GM19099 (cell line): ENCODE measurements at regions not wholly inside any gene's neighbourhood (a gene's known extent, or its start where the extent isn't known, plus 50 kb on each side); places are given as distances from the start of the nearest gene placed in this dataset.

Source experiments
- POLR2A ChIP-seq: IDR thresholded peaks from 3 replicates; pipeline ENCODE4 v1.6.1; 2011; ENCODE audit warnings: low read depth; ENCODE audit not compliant: insufficient read length; ENCODE audit errors: extremely low read depth

DNA sequence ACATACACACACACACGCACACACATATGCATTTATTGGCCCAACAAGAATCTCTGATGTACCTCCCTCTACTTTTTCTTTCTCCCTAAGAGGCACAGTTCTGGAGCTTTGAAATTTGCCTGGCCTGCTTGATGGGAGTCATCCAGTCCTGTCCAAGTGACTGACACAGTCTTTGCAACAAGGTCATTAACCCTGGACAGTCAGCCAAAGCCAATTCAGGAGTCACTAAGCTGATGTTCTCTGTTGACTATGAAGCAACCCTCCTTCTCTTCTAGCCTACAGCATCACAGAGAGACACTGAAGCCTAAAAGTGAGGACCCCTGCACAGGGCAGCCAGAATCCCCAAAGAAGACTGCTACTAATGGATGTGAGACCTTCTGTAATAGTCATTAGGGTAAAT is 123.1 kb downstream of the HHIPL2 start:
- no peak for TF ChIP-seq POLR2A

DNA sequence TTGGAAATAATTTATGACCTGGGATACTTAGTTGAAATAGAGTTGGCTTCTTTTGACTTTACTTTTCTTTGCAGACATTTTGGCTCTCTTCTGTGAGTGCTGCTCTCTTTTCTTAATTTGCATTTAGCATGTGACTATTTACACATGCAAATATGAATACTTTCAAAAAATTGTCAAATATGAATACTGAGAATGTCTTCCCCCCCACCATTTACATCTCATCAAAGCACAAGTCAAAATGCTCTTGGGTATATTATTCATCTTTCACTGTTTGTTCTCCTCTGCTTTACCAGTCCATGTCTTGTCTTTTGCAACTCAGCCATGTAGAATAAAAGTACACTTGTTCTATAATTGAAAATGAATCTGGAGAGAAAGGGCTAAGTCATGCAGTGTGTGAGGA is 126.5 kb downstream of the HHIPL2 start:
- no peak for TF ChIP-seq POLR2A

GRCh38 chr1:222420633-222421032 is 127.3 kb downstream of the HHIPL2 start:
- TF ChIP-seq POLR2A, result no peak

GRCh38 chr1:222418654-222419053 is 129.2 kb downstream of the HHIPL2 start:
- TF ChIP-seq POLR2A, result no peak

GRCh38 chr1:222417264-222417663 is 130.6 kb downstream of the HHIPL2 start:
- no peak for TF ChIP-seq POLR2A

DNA sequence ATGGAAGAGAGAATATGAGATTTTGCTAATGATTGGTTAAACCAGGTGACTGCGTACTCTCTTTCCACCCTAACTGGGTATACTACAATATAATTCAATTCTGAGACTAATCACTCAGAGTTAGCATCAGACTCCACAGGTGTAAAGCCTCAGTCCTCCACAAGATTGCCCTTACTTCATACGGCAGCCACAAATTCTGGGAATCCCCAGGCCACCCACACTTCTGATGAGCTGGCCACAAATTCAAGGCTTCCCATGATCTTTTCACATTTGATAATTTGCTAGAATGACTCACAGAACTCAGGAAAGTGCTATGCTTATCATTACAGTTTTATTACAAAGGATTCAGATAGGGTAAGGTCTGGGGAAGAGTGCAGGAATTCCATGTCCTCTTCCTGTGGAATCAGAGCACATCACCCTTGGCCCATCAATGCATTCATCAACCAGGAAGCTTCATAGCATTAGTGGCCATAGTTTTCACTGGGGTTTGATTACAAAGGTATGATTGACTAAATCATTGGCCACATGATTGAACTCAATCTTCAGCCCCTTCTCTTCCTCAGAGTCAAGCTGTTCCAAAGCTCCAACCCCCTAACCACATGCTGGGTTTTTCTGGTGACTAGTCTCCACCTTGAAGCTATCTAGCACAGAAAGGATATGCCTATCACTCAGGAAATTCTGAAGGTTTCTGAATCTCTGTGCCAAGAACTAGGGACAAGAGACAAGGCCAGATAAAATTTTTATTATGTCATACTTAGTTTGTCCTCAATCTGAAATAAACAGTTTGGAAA is 131.7 kb downstream of the HHIPL2 start:
- no peak for TF ChIP-seq POLR2A

- TF ChIP-seq POLR2A, result no peak
Observed at GRCh38 chr1:222415441-222415840, 132.5 kb downstream of the HHIPL2 start.

DNA sequence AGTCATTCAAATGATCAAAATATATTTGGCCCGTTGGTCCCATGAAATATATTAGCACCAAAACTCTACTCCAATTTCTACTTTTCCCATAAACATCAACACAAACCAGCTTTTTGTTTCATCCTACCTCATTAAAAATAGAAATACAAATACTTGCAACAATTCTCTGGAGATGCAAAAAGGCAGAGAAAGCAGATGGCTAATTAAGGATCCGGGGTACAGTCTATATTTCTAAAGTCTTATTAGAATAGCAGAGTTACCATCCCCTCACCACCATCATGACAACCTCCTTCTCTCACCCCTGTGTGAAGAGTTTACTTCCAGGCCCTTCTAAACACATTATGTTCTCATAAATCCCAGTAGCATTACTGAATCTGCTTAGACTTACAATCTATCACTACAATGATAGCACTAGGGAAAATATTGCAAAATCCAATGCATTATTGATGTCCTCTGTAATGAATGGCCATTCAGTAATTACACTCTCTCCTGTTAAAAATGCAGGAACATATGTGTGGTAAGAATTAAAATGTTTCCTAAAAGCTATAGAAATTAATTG is 133.8 kb downstream of the HHIPL2 start:
- no peak for TF ChIP-seq POLR2A

GRCh38 chr1:222413436-222413835 is 134.5 kb downstream of the HHIPL2 start:
- TF ChIP-seq POLR2A, result no peak

- no peak for TF ChIP-seq POLR2A
Observed at GRCh38 chr1:222404710-222405109, 143.2 kb downstream of the HHIPL2 start.

- TF ChIP-seq POLR2A, result no peak
Observed at GRCh38 chr1:222399197-222399596, 148.7 kb downstream of the HHIPL2 start.

DNA sequence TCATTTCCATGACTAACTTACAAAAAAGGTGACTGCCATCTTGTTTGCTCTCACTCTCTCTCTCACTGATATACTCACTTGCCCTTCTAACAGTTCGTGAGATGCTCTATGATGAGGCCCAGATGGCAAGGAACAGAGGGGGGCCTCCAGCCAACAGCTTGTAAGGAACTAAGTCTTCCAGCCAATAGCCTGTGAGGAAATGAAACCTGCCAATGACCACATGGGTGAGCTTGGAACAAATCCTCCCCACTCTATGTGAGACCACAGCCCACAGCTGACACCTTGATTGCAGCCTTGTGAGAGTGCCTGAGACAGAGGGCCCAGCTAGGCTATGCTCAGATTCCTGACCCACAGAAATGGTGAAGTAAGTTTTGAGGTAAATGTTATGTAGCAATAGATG is 153.7 kb downstream of the HHIPL2 start:
- no peak for TF ChIP-seq POLR2A

DNA sequence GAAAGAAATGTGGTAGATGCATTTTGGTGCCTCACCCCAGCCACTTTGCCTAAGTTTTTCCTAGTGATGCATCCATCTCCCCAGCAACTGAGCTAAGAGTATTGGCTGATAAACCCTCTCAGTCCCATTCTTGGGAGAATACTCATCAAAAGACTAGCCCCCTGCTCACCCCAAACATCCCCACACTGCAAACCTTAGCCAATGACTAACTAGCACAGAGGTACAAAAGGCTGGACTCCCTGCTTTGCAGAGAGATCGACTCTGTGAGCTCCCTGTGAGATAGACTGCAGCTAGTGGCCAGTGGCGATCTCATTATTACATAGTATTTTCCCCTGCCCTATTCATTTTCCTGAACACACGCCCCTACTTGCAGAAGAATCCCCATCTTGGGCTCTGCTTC is 155.3 kb downstream of the HHIPL2 start:
- no peak for TF ChIP-seq POLR2A

DNA sequence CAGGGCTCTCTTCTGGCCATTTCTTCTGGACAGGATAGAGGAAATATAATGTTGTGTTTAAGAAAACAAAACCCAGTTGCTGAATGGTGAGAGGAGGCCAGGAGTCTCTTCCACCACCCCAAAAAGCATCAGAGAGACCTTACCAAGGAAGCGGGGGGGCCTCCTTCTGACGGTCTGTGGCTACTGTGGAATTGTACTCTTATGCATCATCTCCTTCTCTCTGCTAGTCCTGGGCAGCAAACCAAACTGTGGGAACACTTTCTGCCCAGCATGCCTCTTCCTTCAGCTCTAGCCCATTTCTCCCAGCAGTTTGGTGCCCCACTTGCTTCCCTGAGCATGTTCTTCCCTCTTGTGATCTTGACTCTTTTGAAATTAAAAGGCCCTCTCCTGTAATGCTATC is 157.7 kb downstream of the HHIPL2 start:
- TF ChIP-seq POLR2A, result no peak

GRCh38 chr1:222387007-222387814 is 160.7 kb downstream of the HHIPL2 start:
- no peak for TF ChIP-seq POLR2A

DNA sequence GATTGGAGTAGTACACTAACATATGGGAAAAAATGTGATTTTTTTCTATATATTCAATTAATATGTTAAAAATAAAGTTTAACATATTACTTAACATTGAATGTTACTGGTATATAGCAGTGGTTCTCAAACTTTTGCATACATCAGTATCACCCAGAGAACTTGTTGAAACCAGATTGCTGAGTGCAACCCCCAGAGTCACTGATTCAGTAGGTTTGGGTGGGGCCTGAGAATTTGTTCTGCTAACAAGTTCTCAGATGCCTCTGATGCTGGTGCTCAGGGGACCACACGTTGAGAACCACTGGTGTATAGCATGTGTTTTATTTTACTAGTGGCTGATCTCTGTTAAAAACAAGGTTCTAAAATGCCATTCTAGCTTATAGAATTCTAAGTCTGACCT is 161.9 kb downstream of the HHIPL2 start:
- TF ChIP-seq POLR2A, result no peak
